WTC11 (cell line): ENCODE measurements at regions not wholly inside any gene's neighbourhood (a gene's known extent, or its start where the extent isn't known, plus 50 kb on each side); places are given as distances from the start of the nearest gene placed in this dataset.

Experiments
- ARID4B ChIP-seq: sonication (generic); formaldehyde crosslinking; IDR thresholded peaks from 2 replicates; pipeline ENCODE4 v1.8.0; 2023; ENCODE audit warnings: missing genetic modification reagents, mild to moderate bottlenecking, borderline replicate concordance
- CREB1 ChIP-seq: sonication (generic); formaldehyde crosslinking; IDR thresholded peaks from 2 replicates; pipeline ENCODE4 v1.8.0; 2023; ENCODE audit warnings: mild to moderate bottlenecking, missing genetic modification reagents
- CTCF ChIP-seq: fragments of 200-600 bp; IDR thresholded peaks from 2 replicates; pipeline ENCODE4 v1.8.0; 2022; ENCODE audit warnings: antibody characterized with exemption
- E2F1 ChIP-seq: sonication (generic); formaldehyde crosslinking; IDR thresholded peaks from 2 replicates; pipeline ENCODE4 v1.8.0; 2022; ENCODE audit warnings: mild to moderate bottlenecking, missing genetic modification reagents
- GABPB1 ChIP-seq: sonication (generic); formaldehyde crosslinking; IDR thresholded peaks from 2 replicates; pipeline ENCODE4 v1.8.1; 2023; ENCODE audit warnings: mild to moderate bottlenecking, missing genetic modification reagents
- KAT7 ChIP-seq: sonication (generic); formaldehyde crosslinking; IDR thresholded peaks from 2 replicates; pipeline ENCODE4 v1.8.1; 2023; ENCODE audit warnings: missing genetic modification reagents, mild to moderate bottlenecking, borderline replicate concordance
- MYBL2 ChIP-seq: sonication (generic); formaldehyde crosslinking; IDR thresholded peaks from 2 replicates; pipeline ENCODE4 v1.8.1; 2023; ENCODE audit warnings: mild to moderate bottlenecking, moderate library complexity, missing genetic modification reagents
- NR3C1 ChIP-seq: sonication (generic); formaldehyde crosslinking; conservative IDR thresholded peaks from 2 replicates; pipeline ENCODE4 v1.8.1; 2023; ENCODE audit warnings: low read depth, mild to moderate bottlenecking, missing genetic modification reagents
- RELA ChIP-seq: sonication (generic); formaldehyde crosslinking; IDR thresholded peaks from 2 replicates; pipeline ENCODE4 v1.8.1; 2022; ENCODE audit warnings: missing genetic modification reagents, mild to moderate bottlenecking, borderline replicate concordance
- TF ChIP-seq, protein P1 (sequence below): sonication (generic); formaldehyde crosslinking; IDR thresholded peaks from 2 replicates; pipeline ENCODE4 v1.8.1; 2023; ENCODE audit warnings: mild to moderate bottlenecking, missing genetic modification reagents, borderline replicate concordance
- TF ChIP-seq, protein P2 (sequence below): sonication (generic); formaldehyde crosslinking; IDR thresholded peaks from 2 replicates; pipeline ENCODE4 v1.8.1; 2023; ENCODE audit warnings: mild to moderate bottlenecking, missing genetic modification reagents, moderate library complexity
- TF ChIP-seq, protein P3 (sequence below): fragments of 250-450 bp; sonication (Bioruptor Pico); IDR thresholded peaks from 2 replicates; pipeline ENCODE4 v1.9.0; 2021; ENCODE audit warnings: mild to moderate bottlenecking
- TF ChIP-seq, protein P4 (sequence below): sonication (generic); formaldehyde crosslinking; IDR thresholded peaks from 2 replicates; pipeline ENCODE4 v1.8.0; 2022; ENCODE audit warnings: mild to moderate bottlenecking, missing genetic modification reagents

DNA sequence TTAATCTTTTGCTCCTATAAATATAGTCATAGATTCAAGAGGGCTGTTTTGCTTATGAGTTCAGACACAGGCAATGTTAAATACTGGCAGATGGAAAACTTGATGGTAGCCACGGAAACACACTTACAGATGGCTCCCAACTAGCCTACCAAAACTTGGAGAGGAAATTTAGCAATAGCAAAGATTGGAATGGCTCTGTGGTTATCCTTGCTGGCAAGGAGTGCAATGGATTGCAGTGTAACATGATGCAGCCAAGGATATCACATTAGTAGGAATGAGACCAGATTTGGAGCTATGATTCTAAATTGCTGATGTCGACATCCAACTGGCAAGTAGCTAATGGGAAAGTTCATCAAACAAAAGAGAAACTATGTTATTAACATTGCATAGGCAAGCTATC lies 791.0 kb upstream of the DIAPH2 start:
- TF ChIP-seq CTCF = no peak
- TF ChIP-seq MYBL2 (CRISPR knock-in tag) = no peak
- no peak for TF ChIP-seq KAT7 (CRISPR knock-in tag)
- TF ChIP-seq E2F1 = no peak
- no peak for TF ChIP-seq RELA
- no peak for TF ChIP-seq GABPB1 (CRISPR knock-in tag)
- TF ChIP-seq, protein P1, sequence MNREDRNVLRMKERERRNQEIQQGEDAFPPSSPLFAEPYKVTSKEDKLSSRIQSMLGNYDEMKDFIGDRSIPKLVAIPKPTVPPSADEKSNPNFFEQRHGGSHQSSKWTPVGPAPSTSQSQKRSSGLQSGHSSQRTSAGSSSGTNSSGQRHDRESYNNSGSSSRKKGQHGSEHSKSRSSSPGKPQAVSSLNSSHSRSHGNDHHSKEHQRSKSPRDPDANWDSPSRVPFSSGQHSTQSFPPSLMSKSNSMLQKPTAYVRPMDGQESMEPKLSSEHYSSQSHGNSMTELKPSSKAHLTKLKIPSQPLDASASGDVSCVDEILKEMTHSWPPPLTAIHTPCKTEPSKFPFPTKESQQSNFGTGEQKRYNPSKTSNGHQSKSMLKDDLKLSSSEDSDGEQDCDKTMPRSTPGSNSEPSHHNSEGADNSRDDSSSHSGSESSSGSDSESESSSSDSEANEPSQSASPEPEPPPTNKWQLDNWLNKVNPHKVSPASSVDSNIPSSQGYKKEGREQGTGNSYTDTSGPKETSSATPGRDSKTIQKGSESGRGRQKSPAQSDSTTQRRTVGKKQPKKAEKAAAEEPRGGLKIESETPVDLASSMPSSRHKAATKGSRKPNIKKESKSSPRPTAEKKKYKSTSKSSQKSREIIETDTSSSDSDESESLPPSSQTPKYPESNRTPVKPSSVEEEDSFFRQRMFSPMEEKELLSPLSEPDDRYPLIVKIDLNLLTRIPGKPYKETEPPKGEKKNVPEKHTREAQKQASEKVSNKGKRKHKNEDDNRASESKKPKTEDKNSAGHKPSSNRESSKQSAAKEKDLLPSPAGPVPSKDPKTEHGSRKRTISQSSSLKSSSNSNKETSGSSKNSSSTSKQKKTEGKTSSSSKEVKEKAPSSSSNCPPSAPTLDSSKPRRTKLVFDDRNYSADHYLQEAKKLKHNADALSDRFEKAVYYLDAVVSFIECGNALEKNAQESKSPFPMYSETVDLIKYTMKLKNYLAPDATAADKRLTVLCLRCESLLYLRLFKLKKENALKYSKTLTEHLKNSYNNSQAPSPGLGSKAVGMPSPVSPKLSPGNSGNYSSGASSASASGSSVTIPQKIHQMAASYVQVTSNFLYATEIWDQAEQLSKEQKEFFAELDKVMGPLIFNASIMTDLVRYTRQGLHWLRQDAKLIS = no peak
- TF ChIP-seq, protein P2, sequence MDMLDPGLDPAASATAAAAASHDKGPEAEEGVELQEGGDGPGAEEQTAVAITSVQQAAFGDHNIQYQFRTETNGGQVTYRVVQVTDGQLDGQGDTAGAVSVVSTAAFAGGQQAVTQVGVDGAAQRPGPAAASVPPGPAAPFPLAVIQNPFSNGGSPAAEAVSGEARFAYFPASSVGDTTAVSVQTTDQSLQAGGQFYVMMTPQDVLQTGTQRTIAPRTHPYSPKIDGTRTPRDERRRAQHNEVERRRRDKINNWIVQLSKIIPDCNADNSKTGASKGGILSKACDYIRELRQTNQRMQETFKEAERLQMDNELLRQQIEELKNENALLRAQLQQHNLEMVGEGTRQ (CRISPR knock-in tag) = no peak
- TF ChIP-seq, protein P3, sequence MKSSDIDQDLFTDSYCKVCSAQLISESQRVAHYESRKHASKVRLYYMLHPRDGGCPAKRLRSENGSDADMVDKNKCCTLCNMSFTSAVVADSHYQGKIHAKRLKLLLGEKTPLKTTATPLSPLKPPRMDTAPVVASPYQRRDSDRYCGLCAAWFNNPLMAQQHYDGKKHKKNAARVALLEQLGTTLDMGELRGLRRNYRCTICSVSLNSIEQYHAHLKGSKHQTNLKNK = no peak
- TF ChIP-seq ARID4B = no peak
- no peak for TF ChIP-seq CREB1 (CRISPR knock-in tag)
- TF ChIP-seq, protein P4, sequence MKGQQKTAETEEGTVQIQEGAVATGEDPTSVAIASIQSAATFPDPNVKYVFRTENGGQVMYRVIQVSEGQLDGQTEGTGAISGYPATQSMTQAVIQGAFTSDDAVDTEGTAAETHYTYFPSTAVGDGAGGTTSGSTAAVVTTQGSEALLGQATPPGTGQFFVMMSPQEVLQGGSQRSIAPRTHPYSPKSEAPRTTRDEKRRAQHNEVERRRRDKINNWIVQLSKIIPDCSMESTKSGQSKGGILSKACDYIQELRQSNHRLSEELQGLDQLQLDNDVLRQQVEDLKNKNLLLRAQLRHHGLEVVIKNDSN (CRISPR knock-in tag) = no peak
- TF ChIP-seq NR3C1 (CRISPR knock-in tag) = no peak
